ENCODE measurements at regions not wholly inside any gene's neighbourhood (a gene's known extent, or its start where the extent isn't known, plus 50 kb on each side); places are given as distances from the start of the nearest gene placed in this dataset.

DNA sequence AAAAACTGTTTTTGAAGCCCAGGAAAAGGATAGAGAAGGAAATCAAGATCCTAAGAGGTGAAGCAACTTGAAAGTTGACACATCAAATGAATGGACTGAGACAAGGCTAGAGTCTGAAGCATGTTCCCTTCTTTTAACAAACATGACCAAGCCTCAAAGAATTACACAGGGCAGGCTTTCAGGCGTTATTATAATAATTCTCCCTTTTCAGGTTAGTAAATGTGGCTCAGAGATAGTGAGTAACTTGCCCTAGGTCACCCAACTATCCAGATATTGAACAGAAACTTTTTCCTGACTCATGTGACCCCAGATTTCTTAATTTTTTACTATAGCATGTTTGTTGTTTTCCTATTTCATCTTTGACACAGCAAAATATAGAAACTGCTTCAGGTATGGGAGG is 91.7 kb downstream of the PPP1R2C start:
- Histone ChIP-seq H3K36me3 (ENCODE audit: control insufficient read depth, low read length) (no peaks in the 10 kb centered on the region), H3K4me1 (ENCODE audit: control insufficient read depth, low read length) (no peaks in the 10 kb centered on the region), H3K27me3 (ENCODE audit: control insufficient read depth, low read length) (no peaks in the 10 kb centered on the region), H3K27ac (ENCODE audit: low read depth, low read length) (no peak overlapping the region), H3K9me2 (replicated peaks; ENCODE audit: control insufficient read depth, low read length) (no peaks in the 10 kb centered on the region), H3F3A (ENCODE audit: control insufficient read depth, insufficient read depth) (no peaks in the 10 kb centered on the region), H4K20me1 (ENCODE audit: control insufficient read depth, insufficient read depth, low read depth, low read length) (no peaks in the 10 kb centered on the region), H3K4me3 (ENCODE audit: low read length) (no peak overlapping the region), H3K4me2 (ENCODE audit: low read length) (no peak overlapping the region), H3K79me2 (ENCODE audit: control insufficient read depth, low read length) (no peaks in the 10 kb centered on the region), H3K9me3 (ENCODE audit: control insufficient read depth, insufficient read depth, low read length) (no peaks in the 10 kb centered on the region)
- no peak for TF ChIP-seq CTCF (IDR thresholded peaks at IDR 0.05; ENCODE audit: low read depth, low read length, poor library complexity, severe bottlenecking)
- no peak for TF ChIP-seq EZH2phosphoT487 (IDR thresholded peaks at IDR 0.05; ENCODE audit: borderline replicate concordance, low read length)

- TF ChIP-seq EZH2phosphoT487 (IDR thresholded peaks at IDR 0.05; ENCODE audit: borderline replicate concordance, low read length), result no peak
- Histone ChIP-seq H3K9me3 (ENCODE audit: control insufficient read depth, insufficient read depth, low read length) (no peaks in the 10 kb centered on the region), H4K20me1 (ENCODE audit: control insufficient read depth, insufficient read depth, low read depth, low read length) (no peaks in the 10 kb centered on the region), H3K9me2 (replicated peaks; ENCODE audit: control insufficient read depth, low read length) (no peaks in the 10 kb centered on the region), H3K4me3 (ENCODE audit: low read length) (no peak overlapping the region), H3K4me2 (ENCODE audit: low read length) (no peak overlapping the region), H3K27me3 (ENCODE audit: control insufficient read depth, low read length) (no peaks in the 10 kb centered on the region), H3K27ac (ENCODE audit: low read depth, low read length) (no peak overlapping the region), H3K4me1 (ENCODE audit: control insufficient read depth, low read length) (no peaks in the 10 kb centered on the region), H3F3A (ENCODE audit: control insufficient read depth, insufficient read depth) (no peaks in the 10 kb centered on the region), H3K36me3 (ENCODE audit: control insufficient read depth, low read length) (no peaks in the 10 kb centered on the region), H3K79me2 (ENCODE audit: control insufficient read depth, low read length) (no peaks in the 10 kb centered on the region)
Observed at GRCh38 chrX:42684065-42684464, 93.9 kb downstream of the PPP1R2C start.

- Histone ChIP-seq H3K9me3 (ENCODE audit: control insufficient read depth, insufficient read depth, low read length) (no peaks in the 10 kb centered on the region), H3K4me2 (ENCODE audit: low read length) (no peak overlapping the region), H3K27ac (ENCODE audit: low read depth, low read length) (no peak overlapping the region), H4K20me1 (ENCODE audit: control insufficient read depth, insufficient read depth, low read depth, low read length) (no peaks in the 10 kb centered on the region), H3K4me3 (ENCODE audit: low read length) (no peak overlapping the region), H3F3A (ENCODE audit: control insufficient read depth, insufficient read depth) (no peaks in the 10 kb centered on the region), H3K4me1 (ENCODE audit: control insufficient read depth, low read length) (no peaks in the 10 kb centered on the region), H3K79me2 (ENCODE audit: control insufficient read depth, low read length) (no peaks in the 10 kb centered on the region), H3K9me2 (replicated peaks; ENCODE audit: control insufficient read depth, low read length) (no peaks in the 10 kb centered on the region), H3K27me3 (ENCODE audit: control insufficient read depth, low read length) (no peaks in the 10 kb centered on the region), H3K36me3 (ENCODE audit: control insufficient read depth, low read length) (no peaks in the 10 kb centered on the region)
- TF ChIP-seq EZH2phosphoT487 (IDR thresholded peaks at IDR 0.05; ENCODE audit: borderline replicate concordance, low read length) (no peak), CTCF (IDR thresholded peaks at IDR 0.05; ENCODE audit: low read depth, low read length, poor library complexity, severe bottlenecking) (no peak)
Observed at GRCh38 chrX:42680666-42681065, 97.3 kb downstream of the PPP1R2C start.

DNA sequence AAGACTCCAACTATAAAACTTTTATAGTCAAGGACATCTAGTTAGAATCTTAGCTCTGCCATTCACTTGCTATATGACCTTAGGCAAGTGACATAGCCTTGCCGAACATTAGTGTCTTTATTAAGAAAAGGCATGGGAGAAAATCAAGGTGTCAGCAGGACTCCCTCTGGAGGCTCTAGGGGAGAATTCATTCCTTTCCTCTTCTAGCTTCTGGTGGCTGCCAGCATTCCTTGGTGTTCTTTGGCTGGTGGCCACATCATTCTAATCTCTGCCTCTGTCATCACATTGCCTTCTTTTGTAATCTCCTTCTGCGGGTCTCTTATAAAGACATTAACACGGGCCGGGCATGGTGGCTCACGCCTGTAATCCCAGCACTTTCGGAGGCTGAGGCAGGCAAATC is 99.8 kb downstream of the PPP1R2C start:
- Histone ChIP-seq H3F3A (ENCODE audit: control insufficient read depth, insufficient read depth) (no peaks in the 10 kb centered on the region), H3K27me3 (ENCODE audit: control insufficient read depth, low read length) (no peaks in the 10 kb centered on the region), H3K4me1 (ENCODE audit: control insufficient read depth, low read length) (no peaks in the 10 kb centered on the region), H3K79me2 (ENCODE audit: control insufficient read depth, low read length) (no peaks in the 10 kb centered on the region), H3K4me2 (ENCODE audit: low read length) (no peak overlapping the region), H4K20me1 (ENCODE audit: control insufficient read depth, insufficient read depth, low read depth, low read length) (no peaks in the 10 kb centered on the region), H3K9me3 (ENCODE audit: control insufficient read depth, insufficient read depth, low read length) (no peaks in the 10 kb centered on the region), H3K27ac (ENCODE audit: low read depth, low read length) (no peak overlapping the region), H3K36me3 (ENCODE audit: control insufficient read depth, low read length) (no peaks in the 10 kb centered on the region), H3K9me2 (replicated peaks; ENCODE audit: control insufficient read depth, low read length) (no peaks in the 10 kb centered on the region), H3K4me3 (ENCODE audit: low read length) (no peak overlapping the region)
- TF ChIP-seq EZH2phosphoT487 (IDR thresholded peaks at IDR 0.05; ENCODE audit: borderline replicate concordance, low read length), result no peak
- TF ChIP-seq CTCF (IDR thresholded peaks at IDR 0.05; ENCODE audit: low read depth, low read length, poor library complexity, severe bottlenecking), result no peak
